SK-N-SH (cell line): ENCODE measurements at regions not wholly inside any gene's neighbourhood (a gene's known extent, or its start where the extent isn't known, plus 50 kb on each side); places are given as distances from the start of the nearest gene placed in this dataset.

Experiments used
- EP300 ChIP-seq, 2 experiments: IDR thresholded peaks; 2 replicates each; pipeline versions ENCODE4 v1.4.0 to v1.6.1; 2012; ENCODE audit warnings: borderline replicate concordance in 1 of 2, low read depth in 1 of 2, low read length in 1 of 2
- EZH2phosphoT487 ChIP-seq: fragments of 200-600 bp; sonication (generic); IDR thresholded peaks from 2 replicates; pipeline ENCODE4 v1.6.1; 2017; ENCODE audit warnings: low read depth, mixed run types, mild to moderate bottlenecking, antibody characterized with exemption, moderate library complexity, borderline replicate concordance
- MXI1 ChIP-seq: IDR thresholded peaks from 2 replicates; pipeline ENCODE4 v1.6.1; 2012; ENCODE audit warnings: mild to moderate bottlenecking, low read depth, low read length, improper control_type of control experiment
- POLR2AphosphoS5 ChIP-seq: IDR thresholded peaks from 2 replicates; pipeline ENCODE4 v1.6.1; 2012; ENCODE audit warnings: low read depth, low read length
- RAD21 ChIP-seq: IDR thresholded peaks from 2 replicates; pipeline ENCODE4 v1.6.1; 2012; ENCODE audit warnings: mild to moderate bottlenecking, low read length
- TF ChIP-seq, protein P1 (sequence below): fragments of 200-600 bp; sonication (generic); IDR thresholded peaks from 2 replicates; pipeline ENCODE4 v1.6.1; 2017; ENCODE audit warnings: antibody characterized with exemption, mild to moderate bottlenecking, moderate library complexity

DNA sequence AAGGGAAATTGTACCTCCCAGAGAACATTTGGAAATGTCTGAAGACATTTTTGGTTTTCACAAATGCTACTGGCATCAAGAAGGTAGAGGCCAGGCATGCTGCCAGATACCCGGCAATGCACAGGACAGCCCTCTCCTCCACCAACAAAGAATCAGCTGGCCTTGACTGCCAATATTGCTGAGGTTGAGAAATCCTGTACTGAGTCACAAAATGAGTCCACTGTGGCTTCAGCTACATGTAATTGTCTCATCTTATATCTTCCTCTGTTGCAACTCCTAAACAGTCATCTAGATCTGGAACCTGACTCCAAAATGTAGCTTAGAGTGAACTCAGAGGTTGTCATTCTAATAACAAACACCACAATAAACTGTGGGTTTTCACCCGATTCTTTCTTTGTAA lies 327.5 kb upstream of the POGK start:
- TF ChIP-seq, protein P1, sequence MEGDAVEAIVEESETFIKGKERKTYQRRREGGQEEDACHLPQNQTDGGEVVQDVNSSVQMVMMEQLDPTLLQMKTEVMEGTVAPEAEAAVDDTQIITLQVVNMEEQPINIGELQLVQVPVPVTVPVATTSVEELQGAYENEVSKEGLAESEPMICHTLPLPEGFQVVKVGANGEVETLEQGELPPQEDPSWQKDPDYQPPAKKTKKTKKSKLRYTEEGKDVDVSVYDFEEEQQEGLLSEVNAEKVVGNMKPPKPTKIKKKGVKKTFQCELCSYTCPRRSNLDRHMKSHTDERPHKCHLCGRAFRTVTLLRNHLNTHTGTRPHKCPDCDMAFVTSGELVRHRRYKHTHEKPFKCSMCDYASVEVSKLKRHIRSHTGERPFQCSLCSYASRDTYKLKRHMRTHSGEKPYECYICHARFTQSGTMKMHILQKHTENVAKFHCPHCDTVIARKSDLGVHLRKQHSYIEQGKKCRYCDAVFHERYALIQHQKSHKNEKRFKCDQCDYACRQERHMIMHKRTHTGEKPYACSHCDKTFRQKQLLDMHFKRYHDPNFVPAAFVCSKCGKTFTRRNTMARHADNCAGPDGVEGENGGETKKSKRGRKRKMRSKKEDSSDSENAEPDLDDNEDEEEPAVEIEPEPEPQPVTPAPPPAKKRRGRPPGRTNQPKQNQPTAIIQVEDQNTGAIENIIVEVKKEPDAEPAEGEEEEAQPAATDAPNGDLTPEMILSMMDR, result no peak
- no peak for TF ChIP-seq EP300 (IDR thresholded peaks at IDR 0.05; ENCODE audit: borderline replicate concordance in 1 of 2, low read depth in 1 of 2, low read length in 1 of 2)
- TF ChIP-seq POLR2AphosphoS5, result no peak
- TF ChIP-seq EZH2phosphoT487, result no peak
- no peak for TF ChIP-seq RAD21
- TF ChIP-seq MXI1, result no peak
